AG08396 (cell line): ENCODE measurements at regions not wholly inside any gene's neighbourhood (a gene's known extent, or its start where the extent isn't known, plus 50 kb on each side); places are given as distances from the start of the nearest gene placed in this dataset.
A peak's percentile ranks its signal among the peaks of the same experiment; 100 is the strongest.

Experiments used
- DNase-seq: peaks from one replicate; pipeline ENCODE4 v3.0.0; 2012; ENCODE audit warnings: low spot score, mixed read lengths

GRCh38 chr7:27299861-27300260 is 57.3 kb downstream of the EVX1 start:
- no peak for DNase-seq

GRCh38 chr7:27300421-27300820 is 57.8 kb downstream of the EVX1 start:
- no peak for DNase-seq

GRCh38 chr7:27302590-27302989 is 60.0 kb downstream of the EVX1 start:
- no peak for DNase-seq

GRCh38 chr7:27303026-27303425 is 60.4 kb downstream of the EVX1 start:
- peak; percentile 9 for DNase-seq

GRCh38 chr7:27305854-27306253 is 63.3 kb downstream of the EVX1 start:
- no peak for DNase-seq

- no peak for DNase-seq
Measured at GRCh38 chr7:27312820-27313219, 70.2 kb downstream of the EVX1 start.

GRCh38 chr7:27314111-27314510 is 71.5 kb downstream of the EVX1 start:
- no peak for DNase-seq

GRCh38 chr7:27315066-27315465 is 72.5 kb downstream of the EVX1 start:
- no peak for DNase-seq

GRCh38 chr7:27316311-27316710 is 73.7 kb downstream of the EVX1 start:
- no peak for DNase-seq

GRCh38 chr7:27324246-27324645 is 81.6 kb downstream of the EVX1 start:
- DNase-seq = no peak

GRCh38 chr7:27329909-27330308 is 87.3 kb downstream of the EVX1 start:
- DNase-seq = no peak

GRCh38 chr7:27339478-27339877 is 96.9 kb downstream of the EVX1 start:
- DNase-seq = no peak

GRCh38 chr7:27344471-27344870 is 101.9 kb downstream of the EVX1 start:
- DNase-seq = no peak

- DNase-seq = no peak
Measured at GRCh38 chr7:27345164-27345887, 102.7 kb downstream of the EVX1 start.

GRCh38 chr7:27345997-27346396 is 103.4 kb downstream of the EVX1 start:
- no peak for DNase-seq

GRCh38 chr7:27346531-27347275 is 104.1 kb downstream of the EVX1 start:
- no peak for DNase-seq

GRCh38 chr7:27347276-27347640 is 104.7 kb downstream of the EVX1 start:
- no peak for DNase-seq

- no peak for DNase-seq
Measured at GRCh38 chr7:27349621-27350020, 107.0 kb downstream of the EVX1 start.

GRCh38 chr7:27351137-27351536 is 108.5 kb downstream of the EVX1 start:
- no peak for DNase-seq

GRCh38 chr7:27351786-27352185 is 109.2 kb downstream of the EVX1 start:
- no peak for DNase-seq

GRCh38 chr7:27359181-27360125 is 116.9 kb downstream of the EVX1 start:
- DNase-seq = no peak

GRCh38 chr7:27361522-27361921 is 118.9 kb downstream of the EVX1 start:
- no peak for DNase-seq

- no peak for DNase-seq
Measured at GRCh38 chr7:27362026-27362425, 119.4 kb downstream of the EVX1 start.
